NCI-H345 treated with DMSO at 0.1 percent for 48 hours (cell line): ENCODE measurements at regions not wholly inside any gene's neighbourhood (a gene's known extent, or its start where the extent isn't known, plus 50 kb on each side); places are given as distances from the start of the nearest gene placed in this dataset.
"Not testable (repeated sequence)": the region's sequence is repeated elsewhere in the genome, so short reads cannot be mapped to it uniquely, and the experiment has no call there.

ENCODE experiments used
- DNase-seq: peaks from one replicate; lab custom pipeline; 2025; ENCODE audit not compliant: unreplicated experiment; lab: John Stamatoyannopoulos, UW

- no peak for DNase-seq
These were observed 162.8 kb upstream of the RSPO3 start for GRCh38 chr6:126955621-126956020.

- no peak for DNase-seq
These were observed 160.8 kb upstream of the RSPO3 start for GRCh38 chr6:126957721-126958120.

GRCh38 chr6:126959765-126960164 is 158.7 kb upstream of the RSPO3 start:
- no peak for DNase-seq

GRCh38 chr6:126963077-126963809 is 155.2 kb upstream of the RSPO3 start:
- DNase-seq: no peak

GRCh38 chr6:126967296-126968005 is 151.0 kb upstream of the RSPO3 start:
- DNase-seq: no peak

GRCh38 chr6:126976253-126976797 is 142.1 kb upstream of the RSPO3 start:
- no peak for DNase-seq

- no peak for DNase-seq
These were observed 134.7 kb upstream of the RSPO3 start for GRCh38 chr6:126983779-126984178.

GRCh38 chr6:126988125-126988524 is 130.3 kb upstream of the RSPO3 start:
- DNase-seq: not testable (repeated sequence)

GRCh38 chr6:127000631-127001030 is 117.8 kb upstream of the RSPO3 start:
- no peak for DNase-seq

GRCh38 chr6:127013865-127014264 is 104.6 kb upstream of the RSPO3 start:
- DNase-seq: no peak

GRCh38 chr6:127015858-127016257 is 102.6 kb upstream of the RSPO3 start:
- no peak for DNase-seq

GRCh38 chr6:127019828-127020227 is 98.6 kb upstream of the RSPO3 start:
- no peak for DNase-seq

- no peak for DNase-seq
These were observed 96.2 kb upstream of the RSPO3 start for GRCh38 chr6:127022302-127022701.

GRCh38 chr6:127023001-127023778 is 95.3 kb upstream of the RSPO3 start:
- DNase-seq: no peak

- DNase-seq: no peak
These were observed 92.2 kb upstream of the RSPO3 start for GRCh38 chr6:127026247-127026646.

GRCh38 chr6:127030111-127030510 is 88.4 kb upstream of the RSPO3 start:
- no peak for DNase-seq

GRCh38 chr6:127030836-127031235 is 87.6 kb upstream of the RSPO3 start:
- no peak for DNase-seq

- no peak for DNase-seq
These were observed 87.0 kb upstream of the RSPO3 start for GRCh38 chr6:127031511-127031910.

- no peak for DNase-seq
These were observed 85.5 kb upstream of the RSPO3 start for GRCh38 chr6:127032971-127033370.

- DNase-seq: no peak
These were observed 66.8 kb upstream of the RSPO3 start for GRCh38 chr6:127051571-127052260.
